Body of pancreas (tissue), 4 donors: ENCODE measurements at regions not wholly inside any gene's neighbourhood (a gene's known extent, or its start where the extent isn't known, plus 50 kb on each side); places are given as distances from the start of the nearest gene placed in this dataset.

Experiments used
- CTCF ChIP-seq, 7 experiments: fragments of 450-650 bp in 4 of 7; fragments of 200-600 bp in 3 of 7; sonication (generic) in 3 of 7; IDR thresholded peaks; one replicate each; pipeline ENCODE4 v1.5.1; 2016 to 2019; ENCODE audit warnings: antibody characterized with exemption in 7 of 7
- POLR2A ChIP-seq, 3 donors: fragments of 450-650 bp; IDR thresholded peaks; one replicate each; pipeline ENCODE4 v1.6.1; 2016; ENCODE audit warnings: antibody characterized with exemption in 3 of 3, mild to moderate bottlenecking in 2 of 3

GRCh38 chr11:80116796-80117195 lies 676.0 kb upstream of the TENM4 start:
- TF ChIP-seq CTCF (IDR thresholded peaks at IDR 0.05) (no peak), POLR2A (IDR thresholded peaks at IDR 0.05) (no peak)
